SK-N-SH treated with all-trans-retinoic acid at 6 μM for 48 hours (cell line): ENCODE measurements at regions not wholly inside any gene's neighbourhood (a gene's known extent, or its start where the extent isn't known, plus 50 kb on each side); places are given as distances from the start of the nearest gene placed in this dataset.

ENCODE experiments used
- BACH2 ChIP-seq: fragments of 250-450 bp; sonication (Bioruptor Pico); IDR thresholded peaks from 2 replicates; pipeline ENCODE4 v1.9.0; 2021; ENCODE audit warnings: mild to moderate bottlenecking, borderline replicate concordance
- CSDC2 ChIP-seq: fragments of 250-450 bp; sonication (Bioruptor Pico); IDR thresholded peaks from 2 replicates; pipeline ENCODE4 v1.5.0; 2020; ENCODE audit warnings: mild to moderate bottlenecking, moderate library complexity
- GLIS3 ChIP-seq: fragments of 250-450 bp; sonication (Bioruptor Pico); IDR thresholded peaks from 2 replicates; pipeline ENCODE4 v1.5.0; 2020; ENCODE audit warnings: mild to moderate bottlenecking, moderate library complexity
- ISL1 ChIP-seq: fragments of 250-450 bp; sonication (Bioruptor Pico); IDR thresholded peaks from 2 replicates; pipeline ENCODE4 v2.1.2; 2022; ENCODE audit warnings: mild to moderate bottlenecking, moderate library complexity
- OSR1 ChIP-seq: fragments of 250-450 bp; sonication (Bioruptor Pico); IDR thresholded peaks from 2 replicates; pipeline ENCODE4 v1.8.0; 2022; ENCODE audit warnings: moderate library complexity, mild to moderate bottlenecking, inconsistent platforms
- TOX ChIP-seq: fragments of 250-450 bp; sonication (Bioruptor Pico); IDR thresholded peaks from 2 replicates; pipeline ENCODE4 v1.8.0; 2021; ENCODE audit warnings: mild to moderate bottlenecking, moderate library complexity, borderline replicate concordance
- ZNF8 ChIP-seq: fragments of 450-650 bp; formaldehyde crosslinking; IDR thresholded peaks from 2 replicates; pipeline ENCODE4 v1.5.0; 2020; ENCODE audit warnings: mild to moderate bottlenecking, moderate library complexity
- TF ChIP-seq, protein P1 (sequence below): fragments of 250-450 bp; sonication (Bioruptor Pico); IDR thresholded peaks from 2 replicates; pipeline ENCODE4 v1.5.1; 2020; ENCODE audit warnings: low read depth, mild to moderate bottlenecking, moderate library complexity

DNA sequence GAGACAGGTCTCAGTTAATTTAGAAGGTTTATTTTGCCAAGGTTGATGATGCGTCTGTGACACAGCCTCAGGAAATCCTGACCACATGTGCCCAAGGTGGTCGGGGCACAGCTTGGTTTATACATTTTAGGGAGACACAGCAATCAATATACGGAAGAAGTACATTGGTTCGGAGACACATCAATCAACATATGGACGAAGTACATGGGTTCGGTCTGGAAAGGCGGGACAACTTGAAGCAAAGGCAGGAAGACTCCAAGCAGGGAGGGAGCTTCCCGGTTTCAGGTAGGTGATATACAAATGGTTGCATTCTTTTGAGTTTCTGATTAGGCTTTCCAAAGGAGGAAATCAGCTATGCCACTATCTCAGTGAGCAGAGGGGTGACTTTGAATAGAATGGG is 225.2 kb upstream of the ZFP42 start:
- TF ChIP-seq, protein P1, sequence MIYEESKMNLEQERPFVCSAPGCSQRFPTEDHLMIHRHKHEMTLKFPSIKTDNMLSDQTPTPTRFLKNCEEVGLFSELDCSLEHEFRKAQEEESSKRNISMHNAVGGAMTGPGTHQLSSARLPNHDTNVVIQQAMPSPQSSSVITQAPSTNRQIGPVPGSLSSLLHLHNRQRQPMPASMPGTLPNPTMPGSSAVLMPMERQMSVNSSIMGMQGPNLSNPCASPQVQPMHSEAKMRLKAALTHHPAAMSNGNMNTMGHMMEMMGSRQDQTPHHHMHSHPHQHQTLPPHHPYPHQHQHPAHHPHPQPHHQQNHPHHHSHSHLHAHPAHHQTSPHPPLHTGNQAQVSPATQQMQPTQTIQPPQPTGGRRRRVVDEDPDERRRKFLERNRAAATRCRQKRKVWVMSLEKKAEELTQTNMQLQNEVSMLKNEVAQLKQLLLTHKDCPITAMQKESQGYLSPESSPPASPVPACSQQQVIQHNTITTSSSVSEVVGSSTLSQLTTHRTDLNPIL (CRISPR knock-in tag) = no peak
- TF ChIP-seq ISL1 (CRISPR knock-in tag) (no peak), OSR1 (no peak), ZNF8 (no peak), TOX (no peak), BACH2 (CRISPR knock-in tag) (no peak), GLIS3 (CRISPR knock-in tag) (no peak), CSDC2 (CRISPR knock-in tag) (no peak)
